Liver (tissue), 3 donors: ENCODE measurements at regions not wholly inside any gene's neighbourhood (a gene's known extent, or its start where the extent isn't known, plus 50 kb on each side); places are given as distances from the start of the nearest gene placed in this dataset.

Experiments
- EGR1 ChIP-seq, 2 donors: IDR thresholded peaks; 2 replicates each; pipeline ENCODE4 v1.6.1; 2016 to 2018; ENCODE audit warnings: antibody characterized with exemption in 2 of 2, low read depth in 2 of 2
- GABPA ChIP-seq, 2 donors: IDR thresholded peaks in 1 of 2; conservative IDR thresholded peaks in 1 of 2; 2 replicates each; pipeline ENCODE4 v1.6.1; 2016; ENCODE audit warnings: antibody characterized with exemption in 2 of 2, mild to moderate bottlenecking in 1 of 2, moderate library complexity in 1 of 2
- TAF1 ChIP-seq: conservative IDR thresholded peaks from 2 replicates; pipeline ENCODE4 v1.6.1; 2016; ENCODE audit warnings: antibody characterized with exemption, mild to moderate bottlenecking
- YY1 ChIP-seq: IDR thresholded peaks from 2 replicates; pipeline ENCODE4 v1.6.1; 2016; ENCODE audit warnings: antibody characterized with exemption, mild to moderate bottlenecking
- TF ChIP-seq, protein P1 (sequence below): fragments of 150-350 bp; IDR thresholded peaks from 2 replicates; pipeline ENCODE4 v1.5.1; 2017; ENCODE audit warnings: improper control_type of control experiment, low read depth, low read length; ENCODE audit not compliant: missing input control
- donor health status: healthy.
- donor health status: healthy.

- TF ChIP-seq EGR1 (IDR thresholded peaks at IDR 0.05; ENCODE audit: low read depth in 2 of 2) (no peak), GABPA (IDR thresholded peaks at IDR 0.05 in 1 of 2, conservative IDR thresholded peaks at IDR 0.05 in 1 of 2) (no peak), YY1 (no peak), TAF1 (no peak)
- TF ChIP-seq, protein P1, sequence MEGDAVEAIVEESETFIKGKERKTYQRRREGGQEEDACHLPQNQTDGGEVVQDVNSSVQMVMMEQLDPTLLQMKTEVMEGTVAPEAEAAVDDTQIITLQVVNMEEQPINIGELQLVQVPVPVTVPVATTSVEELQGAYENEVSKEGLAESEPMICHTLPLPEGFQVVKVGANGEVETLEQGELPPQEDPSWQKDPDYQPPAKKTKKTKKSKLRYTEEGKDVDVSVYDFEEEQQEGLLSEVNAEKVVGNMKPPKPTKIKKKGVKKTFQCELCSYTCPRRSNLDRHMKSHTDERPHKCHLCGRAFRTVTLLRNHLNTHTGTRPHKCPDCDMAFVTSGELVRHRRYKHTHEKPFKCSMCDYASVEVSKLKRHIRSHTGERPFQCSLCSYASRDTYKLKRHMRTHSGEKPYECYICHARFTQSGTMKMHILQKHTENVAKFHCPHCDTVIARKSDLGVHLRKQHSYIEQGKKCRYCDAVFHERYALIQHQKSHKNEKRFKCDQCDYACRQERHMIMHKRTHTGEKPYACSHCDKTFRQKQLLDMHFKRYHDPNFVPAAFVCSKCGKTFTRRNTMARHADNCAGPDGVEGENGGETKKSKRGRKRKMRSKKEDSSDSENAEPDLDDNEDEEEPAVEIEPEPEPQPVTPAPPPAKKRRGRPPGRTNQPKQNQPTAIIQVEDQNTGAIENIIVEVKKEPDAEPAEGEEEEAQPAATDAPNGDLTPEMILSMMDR: no peak
Observed at GRCh38 chr4:167359711-167360110, 125.4 kb upstream of the SPOCK3 start.
